ENCODE measurements at regions not wholly inside any gene's neighbourhood (a gene's known extent, or its start where the extent isn't known, plus 50 kb on each side); places are given as distances from the start of the nearest gene placed in this dataset.

DNA sequence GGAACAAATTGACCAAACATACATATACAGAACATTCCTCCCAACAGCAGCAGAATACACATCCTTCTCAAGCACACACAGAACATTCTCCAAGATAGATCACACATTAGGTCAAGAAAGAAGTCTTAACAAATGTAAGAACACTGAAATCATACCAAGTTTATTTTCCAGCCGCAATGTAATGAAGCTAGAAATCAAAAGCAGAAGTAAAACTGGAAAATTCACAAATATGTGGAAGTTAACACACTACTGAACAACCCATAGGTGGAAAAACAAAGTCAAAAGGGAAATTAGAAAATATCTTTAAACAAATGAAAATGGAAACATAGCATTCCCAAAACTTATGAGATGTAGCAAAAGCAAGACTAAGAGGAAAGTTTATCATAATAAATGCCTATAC, 692.6 kb downstream of the DIAPH3 start:
- TF ChIP-seq, protein P1, sequence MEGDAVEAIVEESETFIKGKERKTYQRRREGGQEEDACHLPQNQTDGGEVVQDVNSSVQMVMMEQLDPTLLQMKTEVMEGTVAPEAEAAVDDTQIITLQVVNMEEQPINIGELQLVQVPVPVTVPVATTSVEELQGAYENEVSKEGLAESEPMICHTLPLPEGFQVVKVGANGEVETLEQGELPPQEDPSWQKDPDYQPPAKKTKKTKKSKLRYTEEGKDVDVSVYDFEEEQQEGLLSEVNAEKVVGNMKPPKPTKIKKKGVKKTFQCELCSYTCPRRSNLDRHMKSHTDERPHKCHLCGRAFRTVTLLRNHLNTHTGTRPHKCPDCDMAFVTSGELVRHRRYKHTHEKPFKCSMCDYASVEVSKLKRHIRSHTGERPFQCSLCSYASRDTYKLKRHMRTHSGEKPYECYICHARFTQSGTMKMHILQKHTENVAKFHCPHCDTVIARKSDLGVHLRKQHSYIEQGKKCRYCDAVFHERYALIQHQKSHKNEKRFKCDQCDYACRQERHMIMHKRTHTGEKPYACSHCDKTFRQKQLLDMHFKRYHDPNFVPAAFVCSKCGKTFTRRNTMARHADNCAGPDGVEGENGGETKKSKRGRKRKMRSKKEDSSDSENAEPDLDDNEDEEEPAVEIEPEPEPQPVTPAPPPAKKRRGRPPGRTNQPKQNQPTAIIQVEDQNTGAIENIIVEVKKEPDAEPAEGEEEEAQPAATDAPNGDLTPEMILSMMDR (IDR thresholded peaks at IDR 0.05) = no peak
- no peak for TF ChIP-seq POLR2A (IDR thresholded peaks at IDR 0.05)

Measured in tibial nerve (tissue), 3 donors.